PC-3 (cell line): ENCODE measurements at regions not wholly inside any gene's neighbourhood (a gene's known extent, or its start where the extent isn't known, plus 50 kb on each side); places are given as distances from the start of the nearest gene placed in this dataset.

Experiments
- ATAC-seq: fragments of 200-7000 bp; cut with Tn5 transposase; 2 replicates; pipeline ENCODE4 v1.9.1; 2020; ENCODE audit warnings: mild to moderate bottlenecking, moderate library complexity
- BruUV-seq: library from RNA; stranded (reverse); fragments of 400-500 nt; replicated peaks from 2 replicates; lab custom pipeline; 2021; lab: Mats Ljungman, UMichigan
- CTCF ChIA-PET: fragments of 300-600 bp; sonication (Branson Sonifier 250); formaldehyde crosslinking; loops from one replicate; lab custom pipeline; 2022; ENCODE audit warnings: antibody characterized with exemption; lab: Charles Lee
- POLR2A ChIA-PET: fragments of 300-600 bp; sonication (Branson Sonifier 250); formaldehyde crosslinking; loops from one replicate; lab custom pipeline; 2022; ENCODE audit warnings: antibody characterized with exemption; ENCODE audit not compliant: unreplicated experiment; lab: Charles Lee
- DNase-seq: peaks from one replicate; pipeline ENCODE4 v3.0.0-alpha.2; 2015
- H2AFZ ChIP-seq: fragments of 300-600 bp; sonication (generic); 2 replicates; pipeline ENCODE4 v1.6.0; 2016; ENCODE audit warnings: antibody characterized with exemption, low read length
- H3F3A ChIP-seq: fragments of 300-600 bp; sonication (generic); one replicate; pipeline ENCODE4 v1.6.0; 2017; ENCODE audit warnings: antibody characterized with exemption, low read length, control low read depth, mild to moderate bottlenecking; ENCODE audit not compliant: unreplicated experiment
- H3K27ac ChIP-seq: fragments of 300-600 bp; sonication (generic); 2 replicates; pipeline ENCODE4 v1.5.1; 2016; ENCODE audit warnings: mild to moderate bottlenecking, low read length
- H3K27me3 ChIP-seq: fragments of 300-600 bp; sonication (generic); 2 replicates; pipeline ENCODE4 v1.6.1; 2016; ENCODE audit warnings: low read length, mixed read lengths
- H3K36me3 ChIP-seq: fragments of 300-600 bp; sonication (generic); 2 replicates; pipeline ENCODE4 v1.6.1; 2016; ENCODE audit warnings: low read depth, mixed run types, low read length, mixed read lengths
- H3K4me1 ChIP-seq: fragments of 300-600 bp; sonication (generic); 2 replicates; pipeline ENCODE4 v1.5.1; 2016; ENCODE audit warnings: low read length; ENCODE audit not compliant: insufficient read depth
- H3K4me2 ChIP-seq: fragments of 300-600 bp; sonication (generic); 2 replicates; pipeline ENCODE4 v1.6.0; 2016; ENCODE audit warnings: low read length
- H3K4me3 ChIP-seq: fragments of 300-600 bp; sonication (generic); 2 replicates; pipeline ENCODE4 v1.5.1; 2016; ENCODE audit warnings: mild to moderate bottlenecking, low read length, mixed read lengths
- H3K79me2 ChIP-seq: fragments of 300-600 bp; sonication (generic); 2 replicates; pipeline ENCODE4 v1.6.1; 2017; ENCODE audit warnings: low read length, mixed read lengths
- H3K9ac ChIP-seq: fragments of 300-600 bp; sonication (generic); 2 replicates; pipeline ENCODE4 v1.6.0; 2016; ENCODE audit warnings: mild to moderate bottlenecking, low read length
- H3K9me2 ChIP-seq: fragments of 300-600 bp; sonication (generic); replicated peaks from 2 replicates; pipeline ENCODE4 v1.6.1; 2016; ENCODE audit warnings: mixed run types, low read length, mixed read lengths
- H3K9me3 ChIP-seq: fragments of 300-600 bp; sonication (generic); 2 replicates; pipeline ENCODE4 v1.6.1; 2016; ENCODE audit warnings: low read length, mixed read lengths
- H4K20me1 ChIP-seq: fragments of 300-600 bp; sonication (generic); 2 replicates; pipeline ENCODE4 v1.6.1; 2016; ENCODE audit warnings: low read length, mixed read lengths
- CTCF ChIP-seq: fragments of 300-600 bp; sonication (generic); conservative IDR thresholded peaks from 2 replicates; pipeline ENCODE4 v1.5.1; 2017; ENCODE audit warnings: antibody characterized with exemption, low read depth, mild to moderate bottlenecking, low read length
- EZH2 ChIP-seq: fragments of 300-600 bp; sonication (generic); IDR thresholded peaks from one replicate; pipeline ENCODE4 v1.6.1; 2017; ENCODE audit warnings: antibody characterized with exemption, mild to moderate bottlenecking, low read length; ENCODE audit not compliant: unreplicated experiment
- EZH2phosphoT487 ChIP-seq: fragments of 300-600 bp; sonication (generic); IDR thresholded peaks from 2 replicates; pipeline ENCODE4 v1.6.1; 2018; ENCODE audit warnings: mild to moderate bottlenecking, antibody characterized with exemption, low read length, borderline replicate concordance
- intact Hi-C: fragments of 100-400 bp; cut with micrococcal nuclease; formaldehyde crosslinking; loops from 2 replicates; pipeline ENCODE4 v1.9.0; 2023

- peaks cover 10% of the 10 kb centered on the region for H3K4me1 ChIP-seq
- ChIA-PET CTCF (no interaction called here), POLR2A (no interaction called here)
- no peaks in the 10 kb centered on the region for H3K36me3 ChIP-seq
- H3K79me2 ChIP-seq: no peaks in the 10 kb centered on the region
- no peak overlapping the region for H3K9ac ChIP-seq
- no peak overlapping the region for H3K4me3 ChIP-seq
- no peaks in the 10 kb centered on the region for H3K9me2 ChIP-seq
- H2AFZ ChIP-seq: no peak overlapping the region
- no peak for ATAC-seq
- no peaks in the 10 kb centered on the region for H4K20me1 ChIP-seq
- intact Hi-C loops: loop anchor here (10.0 kb wide), 2 partner anchors 408 to 812 kb away; no protein-coding TSS in a partner anchor
- no peak for DNase-seq
- no peaks in the 10 kb centered on the region for H3F3A ChIP-seq
- BruUV-seq: no TSS peak
- H3K27me3 ChIP-seq: no peaks in the 10 kb centered on the region
- TF ChIP-seq EZH2 (no peak), CTCF (no peak), EZH2phosphoT487 (no peak)
- no peak overlapping the region for H3K4me2 ChIP-seq
- H3K9me3 ChIP-seq: no peaks in the 10 kb centered on the region
- no peak overlapping the region for H3K27ac ChIP-seq
Observed at GRCh38 chr10:65346466-65346865, 1579.4 kb upstream of the LRRTM3 start.

- no peak for DNase-seq
- H3K9me3 ChIP-seq: no peaks in the 10 kb centered on the region
- no peaks in the 10 kb centered on the region for H3K9me2 ChIP-seq
- H3K36me3 ChIP-seq: no peaks in the 10 kb centered on the region
- H3K4me3 ChIP-seq: no peak overlapping the region
- no peak overlapping the region for H3K4me2 ChIP-seq
- no peaks in the 10 kb centered on the region for H3K27me3 ChIP-seq
- POLR2A ChIA-PET: no interaction called here
- no peaks in the 10 kb centered on the region for H3K4me1 ChIP-seq
- no peaks in the 10 kb centered on the region for H4K20me1 ChIP-seq
- no peaks in the 10 kb centered on the region for H3K79me2 ChIP-seq
- TF ChIP-seq CTCF (no peak), EZH2 (no peak), EZH2phosphoT487 (no peak)
- intact Hi-C loops: loop anchor here (10.0 kb wide), 2 partner anchors 406 to 814 kb away; no protein-coding TSS in a partner anchor
- no peak overlapping the region for H3K9ac ChIP-seq
- H3K27ac ChIP-seq: no peak overlapping the region
- H3F3A ChIP-seq: no peaks in the 10 kb centered on the region
- no peak overlapping the region for H2AFZ ChIP-seq
- BruUV-seq: no TSS peak
- CTCF ChIA-PET: no interaction called here
- no peak for ATAC-seq
Observed at GRCh38 chr10:65348637-65349036, 1577.2 kb upstream of the LRRTM3 start.

GRCh38 chr10:65350611-65351010 is 1575.2 kb upstream of the LRRTM3 start:
- H3K4me3 ChIP-seq: no peak overlapping the region
- H3K9ac ChIP-seq: no peak overlapping the region
- peak; percentile 66 for ATAC-seq
- TF ChIP-seq CTCF: no peak
- BruUV-seq: no TSS peak
- H3K27me3 ChIP-seq: no peaks in the 10 kb centered on the region
- H3K9me2 ChIP-seq: no peaks in the 10 kb centered on the region
- no peaks in the 10 kb centered on the region for H3F3A ChIP-seq
- CTCF ChIA-PET: no interaction called here
- POLR2A ChIA-PET: interaction anchor here (0.7 kb wide), 1 partner anchor 1575 kb away, joined by 6 read pairs; no protein-coding TSS in a partner anchor
- no peaks in the 10 kb centered on the region for H4K20me1 ChIP-seq
- no peaks in the 10 kb centered on the region for H3K4me1 ChIP-seq
- DNase-seq: no peak
- H2AFZ ChIP-seq: no peak overlapping the region
- intact Hi-C loops: loop anchor here (10.0 kb wide), 3 partner anchors 294 to 1274 kb away; no protein-coding TSS in a partner anchor
- no peaks in the 10 kb centered on the region for H3K79me2 ChIP-seq
- no peak overlapping the region for H3K27ac ChIP-seq
- no peak overlapping the region for H3K4me2 ChIP-seq
- no peaks in the 10 kb centered on the region for H3K36me3 ChIP-seq
- H3K9me3 ChIP-seq: no peaks in the 10 kb centered on the region
